A673 (cell line): ENCODE measurements at regions not wholly inside any gene's neighbourhood (a gene's known extent, or its start where the extent isn't known, plus 50 kb on each side); places are given as distances from the start of the nearest gene placed in this dataset.
A peak's percentile ranks its signal among the peaks of the same experiment; 100 is the strongest.

Experiments used
- BruUV-seq: library from RNA; stranded (reverse); fragments of 400-500 nt; replicated peaks from 2 replicates; lab custom pipeline; 2021; lab: Mats Ljungman, UMichigan
- CTCF ChIA-PET: fragments of 300-600 bp; sonication (Branson Sonifier 250); formaldehyde crosslinking; loops from one replicate; lab custom pipeline; 2022; ENCODE audit warnings: antibody characterized with exemption; lab: Charles Lee
- POLR2A ChIA-PET: fragments of 300-600 bp; sonication (Branson Sonifier 250); formaldehyde crosslinking; loops from one replicate; lab custom pipeline; 2022; ENCODE audit warnings: antibody characterized with exemption; ENCODE audit not compliant: low non-redundant PET; lab: Charles Lee
- DNase-seq: peaks from one replicate; pipeline ENCODE4 v3.0.0-alpha.2; 2015; ENCODE audit warnings: low spot score
- H3K27ac ChIP-seq: fragments of 200-600 bp; sonication (generic); 2 replicates; pipeline ENCODE4 v1.5.1; 2016; ENCODE audit warnings: mixed run types, low read depth, mild to moderate bottlenecking, mixed read lengths, antibody characterized with exemption, low read length; ENCODE audit not compliant: poor library complexity, severe bottlenecking
- H3K27me3 ChIP-seq: fragments of 200-600 bp; sonication (generic); replicated peaks from 2 replicates; pipeline ENCODE4 v1.6.1; 2017; ENCODE audit warnings: mixed run types, low read depth, mild to moderate bottlenecking, mixed read lengths, antibody characterized with exemption, low read length; ENCODE audit not compliant: insufficient read depth, poor library complexity
- H3K36me3 ChIP-seq: fragments of 200-600 bp; sonication (generic); 2 replicates; pipeline ENCODE4 v1.6.1; 2016; ENCODE audit warnings: mixed run types, mild to moderate bottlenecking, mixed read lengths, antibody characterized with exemption, low read length; ENCODE audit not compliant: insufficient read depth, poor library complexity, severe bottlenecking
- H3K4me1 ChIP-seq: fragments of 200-600 bp; sonication (generic); 2 replicates; pipeline ENCODE4 v1.6.1; 2017; ENCODE audit warnings: mixed run types, mild to moderate bottlenecking, mixed read lengths, antibody characterized with exemption, low read length; ENCODE audit not compliant: insufficient read depth, poor library complexity, severe bottlenecking
- H3K4me3 ChIP-seq: fragments of 200-600 bp; sonication (generic); 2 replicates; pipeline ENCODE4 v1.5.1; 2016; ENCODE audit warnings: low read depth, mixed run types, mild to moderate bottlenecking, mixed read lengths, low read length; ENCODE audit not compliant: poor library complexity, severe bottlenecking
- H3K9me3 ChIP-seq: fragments of 200-600 bp; sonication (generic); 2 replicates; pipeline ENCODE4 v1.6.1; 2016; ENCODE audit warnings: mixed run types, low read depth, mild to moderate bottlenecking, mixed read lengths, antibody characterized with exemption, low read length; ENCODE audit not compliant: poor library complexity, severe bottlenecking
- EZH2 ChIP-seq: fragments of 200-600 bp; sonication (generic); IDR thresholded peaks from 2 replicates; pipeline ENCODE4 v1.6.1; 2017; ENCODE audit warnings: borderline replicate concordance, low read depth, mild to moderate bottlenecking, mixed read lengths, antibody characterized with exemption, low read length; ENCODE audit not compliant: poor library complexity, severe bottlenecking
- intact Hi-C: fragments of 100-400 bp; cut with micrococcal nuclease; formaldehyde crosslinking; loops from one replicate; pipeline ENCODE4 v1.10.0; 2022; ENCODE audit not compliant: unreplicated experiment
- TF ChIP-seq, protein P1 (sequence below): fragments of 300-800, 200-600 bp; sonication (generic); conservative IDR thresholded peaks from 2 replicates; pipeline ENCODE4 v1.5.1; 2017; ENCODE audit warnings: low read depth, mild to moderate bottlenecking, antibody characterized with exemption, low read length, moderate library complexity, mixed read lengths

DNA sequence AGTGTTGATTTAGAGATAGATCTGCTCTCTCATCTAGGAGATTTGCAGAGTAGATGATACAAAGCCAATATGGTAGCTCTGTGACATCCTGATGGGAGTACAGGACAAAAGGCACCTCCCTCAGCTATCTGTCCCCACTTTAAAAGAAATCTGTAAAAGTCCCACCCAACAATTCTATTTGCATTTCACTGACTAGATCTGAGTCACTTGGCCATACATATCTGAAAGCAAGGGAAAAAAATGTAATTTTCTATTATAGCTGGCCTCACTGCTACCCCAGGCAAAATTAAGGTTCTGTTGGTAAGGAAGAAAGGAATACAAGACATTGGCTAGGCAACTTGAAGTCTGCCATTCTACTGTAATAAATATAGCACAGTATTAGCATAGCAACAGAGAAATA, 96.2 kb upstream of the RNF180 start:
- ChIA-PET POLR2A (no interaction called here), CTCF (no interaction called here)
- no peak overlapping the region for H3K27ac ChIP-seq
- H3K4me1 ChIP-seq, result no peaks in the 10 kb centered on the region
- no peak overlapping the region for H3K4me3 ChIP-seq
- H3K9me3 ChIP-seq, result no peaks in the 10 kb centered on the region
- no TSS peak for BruUV-seq
- TF ChIP-seq EZH2, result no peak
- TF ChIP-seq, protein P1, sequence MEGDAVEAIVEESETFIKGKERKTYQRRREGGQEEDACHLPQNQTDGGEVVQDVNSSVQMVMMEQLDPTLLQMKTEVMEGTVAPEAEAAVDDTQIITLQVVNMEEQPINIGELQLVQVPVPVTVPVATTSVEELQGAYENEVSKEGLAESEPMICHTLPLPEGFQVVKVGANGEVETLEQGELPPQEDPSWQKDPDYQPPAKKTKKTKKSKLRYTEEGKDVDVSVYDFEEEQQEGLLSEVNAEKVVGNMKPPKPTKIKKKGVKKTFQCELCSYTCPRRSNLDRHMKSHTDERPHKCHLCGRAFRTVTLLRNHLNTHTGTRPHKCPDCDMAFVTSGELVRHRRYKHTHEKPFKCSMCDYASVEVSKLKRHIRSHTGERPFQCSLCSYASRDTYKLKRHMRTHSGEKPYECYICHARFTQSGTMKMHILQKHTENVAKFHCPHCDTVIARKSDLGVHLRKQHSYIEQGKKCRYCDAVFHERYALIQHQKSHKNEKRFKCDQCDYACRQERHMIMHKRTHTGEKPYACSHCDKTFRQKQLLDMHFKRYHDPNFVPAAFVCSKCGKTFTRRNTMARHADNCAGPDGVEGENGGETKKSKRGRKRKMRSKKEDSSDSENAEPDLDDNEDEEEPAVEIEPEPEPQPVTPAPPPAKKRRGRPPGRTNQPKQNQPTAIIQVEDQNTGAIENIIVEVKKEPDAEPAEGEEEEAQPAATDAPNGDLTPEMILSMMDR, result no peak
- no peaks in the 10 kb centered on the region for H3K27me3 ChIP-seq
- intact Hi-C loops, result no loop called here
- no peak for DNase-seq
- H3K36me3 ChIP-seq, result no peaks in the 10 kb centered on the region

GRCh38 chr5:64050296-64050695, 88.1 kb upstream of the HTR1A start:
- POLR2A ChIA-PET, result no interaction called here
- CTCF ChIA-PET, result no interaction called here
- H3K4me3 ChIP-seq, result no peak overlapping the region
- no peaks in the 10 kb centered on the region for H3K4me1 ChIP-seq
- no peaks in the 10 kb centered on the region for H3K36me3 ChIP-seq
- no peak overlapping the region for H3K27ac ChIP-seq
- no TSS peak for BruUV-seq
- DNase-seq, result no peak
- H3K9me3 ChIP-seq, result no peaks in the 10 kb centered on the region
- TF ChIP-seq, protein P1, result no peak
- no peak for TF ChIP-seq EZH2
- intact Hi-C loops, result no loop called here
- H3K27me3 ChIP-seq, result no peaks in the 10 kb centered on the region

DNA sequence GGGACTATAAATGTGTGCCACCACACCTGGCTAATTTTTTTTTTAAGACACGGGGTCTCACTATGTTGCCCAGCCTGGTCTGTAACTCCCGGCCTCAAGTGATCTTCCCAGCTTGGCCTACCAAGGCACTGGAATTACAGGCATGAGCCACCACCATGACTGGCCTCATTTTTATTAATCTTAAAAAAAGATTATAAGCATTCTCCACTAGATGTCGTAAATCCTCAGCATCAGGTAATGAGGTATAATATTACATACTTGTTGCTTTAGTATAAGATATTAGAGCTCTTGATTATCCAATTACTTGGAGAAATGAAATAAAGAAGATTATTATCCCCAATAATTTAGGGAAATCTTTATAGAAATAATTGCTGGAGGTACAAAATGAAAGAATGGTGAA, 78.2 kb upstream of the HTR1A start:
- intact Hi-C loops, result no loop called here
- H3K4me1 ChIP-seq, result no peaks in the 10 kb centered on the region
- ChIA-PET POLR2A (no interaction called here), CTCF (no interaction called here)
- no peaks in the 10 kb centered on the region for H3K9me3 ChIP-seq
- DNase-seq, result no peak
- no peaks in the 10 kb centered on the region for H3K36me3 ChIP-seq
- TF ChIP-seq, protein P1, result peak; percentile 12; the same call in 1 of the 2 replicates
- TF ChIP-seq EZH2, result no peak
- no peak overlapping the region for H3K4me3 ChIP-seq
- no peak overlapping the region for H3K27ac ChIP-seq
- BruUV-seq, result no TSS peak
- no peaks in the 10 kb centered on the region for H3K27me3 ChIP-seq
